NCI-H526 (cell line): ENCODE measurements at regions not wholly inside any gene's neighbourhood (a gene's known extent, or its start where the extent isn't known, plus 50 kb on each side); places are given as distances from the start of the nearest gene placed in this dataset.
"Not testable (repeated sequence)": the region's sequence is repeated elsewhere in the genome, so short reads cannot be mapped to it uniquely, and the experiment has no call there.

ENCODE experiments used
- DNase-seq, 2 experiments: peaks; one replicate each; lab custom pipeline; 2025; lab: John Stamatoyannopoulos, UW

DNA sequence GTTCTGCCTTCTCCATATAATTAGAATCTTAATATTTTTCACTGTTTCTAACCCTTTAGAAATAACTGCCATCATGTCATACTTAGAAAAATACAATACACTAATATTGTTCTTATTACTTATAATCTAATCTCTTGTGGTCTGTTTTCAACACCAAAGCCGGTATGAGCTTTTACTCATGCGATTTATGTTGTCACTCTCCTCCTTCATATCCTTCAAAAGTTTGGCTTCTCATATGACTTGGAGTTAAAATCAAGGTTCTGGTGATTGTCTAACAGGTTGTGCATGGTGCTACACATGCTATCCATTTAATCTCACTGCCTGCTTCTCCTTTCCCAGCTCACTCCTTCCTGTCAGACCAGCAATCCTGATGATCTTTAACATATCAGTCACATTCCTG is 1392.9 kb downstream of the ARAP2 start:
- no peak for DNase-seq

DNA sequence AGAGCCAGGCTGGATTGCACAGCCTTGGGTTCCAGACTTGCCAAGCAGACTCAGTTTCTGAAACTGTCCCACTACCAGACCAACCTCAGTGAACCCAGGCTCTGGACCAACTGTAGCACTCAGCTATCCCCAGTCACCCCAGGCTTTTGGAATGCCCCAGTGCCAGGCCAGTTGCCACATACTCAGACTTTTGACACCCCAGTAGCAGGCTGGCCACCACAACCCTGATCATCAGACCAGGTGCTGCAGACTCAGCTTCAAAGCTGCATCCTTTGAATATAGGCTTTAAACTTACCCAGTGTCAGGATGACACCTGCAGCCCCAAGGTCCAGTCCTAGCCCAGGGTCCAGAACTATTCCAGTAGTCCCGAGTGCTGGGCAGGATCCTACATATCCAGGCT is 1389.9 kb downstream of the ARAP2 start:
- no peak for DNase-seq

DNA sequence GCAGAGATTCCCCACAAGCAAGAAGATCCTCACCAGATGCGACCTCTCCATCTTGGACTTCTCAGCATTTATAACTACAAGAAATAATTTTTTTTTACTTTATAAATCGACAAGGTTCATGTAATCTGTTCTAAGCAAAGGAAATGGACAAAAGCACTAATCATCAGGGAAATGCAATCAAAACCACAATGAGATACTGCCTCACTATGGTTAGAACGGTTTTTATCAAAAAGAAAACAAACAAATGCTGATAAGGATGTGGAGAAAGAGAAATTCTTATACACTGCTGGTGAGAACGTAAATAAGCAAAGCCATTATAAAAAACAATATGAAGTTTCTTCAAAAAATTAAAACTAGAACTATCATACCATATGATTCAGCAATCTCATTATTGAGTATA is 1382.6 kb downstream of the ARAP2 start:
- no peak for DNase-seq

DNA sequence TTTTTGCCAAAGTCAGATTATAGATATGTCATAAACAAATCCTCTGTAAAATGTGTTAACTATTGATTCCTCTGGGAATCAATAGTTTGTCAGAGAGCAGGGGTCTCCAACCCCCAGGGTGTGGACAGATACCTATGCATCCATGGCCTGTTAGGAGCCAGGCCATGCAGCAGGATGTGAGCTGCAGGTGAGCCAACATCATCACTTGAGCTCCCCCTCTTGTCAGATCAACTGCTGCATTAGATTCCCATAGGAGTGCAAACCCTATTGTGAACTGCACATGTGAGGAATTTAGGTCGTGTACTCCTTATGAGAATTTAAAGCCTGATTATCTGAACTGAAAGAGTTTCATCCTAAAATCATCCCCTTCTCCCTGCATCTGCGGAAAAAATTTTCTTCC is 1365.4 kb downstream of the ARAP2 start:
- DNase-seq: peak in 1 of 2 experiments; percentile 2

DNA sequence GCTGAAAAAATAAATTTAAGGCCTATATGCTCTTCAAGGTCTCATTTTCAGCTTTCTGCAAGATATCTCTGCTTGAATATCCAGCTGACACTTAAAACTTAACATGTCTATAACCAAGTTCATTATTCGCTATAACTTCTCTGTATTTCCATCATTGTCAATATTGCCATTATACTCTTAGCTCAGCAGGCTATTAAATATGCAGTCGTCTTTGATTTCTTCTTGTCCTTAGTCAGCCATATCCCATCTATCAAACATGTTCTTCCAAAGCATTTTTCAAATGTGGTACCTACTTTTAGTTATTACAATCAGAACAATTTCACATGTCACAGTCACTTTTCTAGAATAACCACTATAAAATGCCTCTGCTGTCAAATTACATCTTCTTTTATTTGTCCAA is 1364.1 kb downstream of the ARAP2 start:
- DNase-seq: no peak

DNA sequence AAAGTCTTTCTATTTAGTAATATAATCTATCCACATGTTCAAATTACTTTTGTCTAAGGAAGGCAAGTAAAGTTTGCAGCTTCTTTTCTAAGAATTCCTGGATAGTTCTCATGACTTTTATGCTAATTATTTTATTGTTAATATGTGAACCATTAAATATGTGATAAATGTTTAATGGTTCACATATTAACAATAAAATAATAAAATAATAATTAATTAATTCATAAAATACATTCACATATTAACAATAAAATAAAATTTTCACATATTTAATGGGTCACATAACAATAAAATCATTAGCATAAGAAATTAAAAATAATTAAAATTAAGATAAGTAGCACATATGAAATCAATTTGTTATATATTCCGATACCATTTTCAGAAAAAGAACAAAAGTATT is 1352.4 kb downstream of the ARAP2 start:
- no peak for DNase-seq

DNA sequence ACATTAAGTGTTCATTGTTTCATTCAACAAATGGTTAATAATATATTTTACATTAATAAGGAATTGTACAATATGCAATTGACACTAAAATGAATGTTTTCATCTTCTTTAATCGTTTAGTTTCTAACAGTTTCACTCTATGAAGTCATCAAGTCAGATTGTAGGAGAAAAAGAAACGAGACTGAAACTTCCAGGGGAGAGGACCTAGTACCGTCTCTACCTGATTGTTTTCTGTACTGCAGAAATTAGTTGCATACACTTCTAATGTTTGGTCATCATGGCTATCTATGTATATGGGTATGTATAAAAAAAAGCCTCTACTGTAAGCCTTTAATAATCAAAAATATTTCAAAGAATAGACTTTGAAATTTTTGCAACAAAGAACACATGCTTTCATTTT is 1350.9 kb downstream of the ARAP2 start:
- DNase-seq: no peak

DNA sequence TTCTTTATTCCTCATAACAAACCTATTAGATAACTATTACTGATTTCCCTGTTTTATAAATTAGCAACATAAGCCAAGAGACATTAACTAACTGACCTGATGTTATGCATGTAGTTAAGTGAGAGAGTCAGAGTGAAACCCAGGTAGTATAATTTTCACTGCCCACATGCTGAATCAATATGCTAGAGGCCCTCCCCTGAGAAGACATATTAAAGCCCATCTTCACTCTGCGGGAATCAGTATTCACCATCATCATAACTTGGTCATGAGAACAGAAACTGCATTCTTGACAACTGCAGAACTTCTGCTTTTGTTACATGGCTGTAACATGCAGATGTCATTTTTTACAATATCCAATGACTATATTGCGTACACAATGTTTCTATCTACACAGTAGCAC is 1324.3 kb downstream of the ARAP2 start:
- DNase-seq: no peak

DNA sequence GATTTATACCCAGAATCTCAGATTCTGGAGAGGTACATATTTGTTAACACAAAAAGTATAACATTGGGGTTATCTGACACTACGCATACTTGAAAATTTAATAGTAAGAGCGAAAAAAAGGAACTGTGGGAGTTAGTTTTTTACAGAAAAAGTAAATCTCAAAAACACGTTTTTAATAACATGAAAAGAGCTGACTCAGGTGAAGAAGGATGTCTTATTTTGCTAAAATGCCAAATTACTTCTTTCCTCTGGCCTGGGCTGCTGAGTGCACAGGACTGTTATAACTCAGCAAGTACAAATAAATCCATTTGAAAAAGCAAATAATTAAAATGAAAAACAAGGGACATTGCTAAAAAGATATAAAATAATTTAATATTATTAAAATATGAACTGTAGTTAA is 1322.9 kb downstream of the ARAP2 start:
- DNase-seq: no peak

DNA sequence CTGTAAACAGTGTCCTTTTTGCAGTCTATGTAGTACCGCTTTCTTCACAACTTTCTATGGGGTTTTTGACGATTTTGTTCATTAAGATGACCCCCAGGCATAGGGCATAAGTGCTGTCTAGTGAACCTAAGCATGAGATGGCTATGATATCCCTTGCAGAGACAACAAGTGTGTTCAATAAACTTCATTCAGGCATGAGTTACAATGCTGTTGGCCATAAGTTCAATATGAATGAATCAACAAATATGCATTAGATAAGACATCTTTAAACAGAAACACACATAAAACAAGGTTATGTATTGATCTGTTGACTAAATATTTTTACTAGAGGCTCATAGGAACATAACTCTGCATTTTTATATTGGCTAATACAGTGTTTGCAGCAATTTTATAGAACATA is 1322.0 kb downstream of the ARAP2 start:
- no peak for DNase-seq

DNA sequence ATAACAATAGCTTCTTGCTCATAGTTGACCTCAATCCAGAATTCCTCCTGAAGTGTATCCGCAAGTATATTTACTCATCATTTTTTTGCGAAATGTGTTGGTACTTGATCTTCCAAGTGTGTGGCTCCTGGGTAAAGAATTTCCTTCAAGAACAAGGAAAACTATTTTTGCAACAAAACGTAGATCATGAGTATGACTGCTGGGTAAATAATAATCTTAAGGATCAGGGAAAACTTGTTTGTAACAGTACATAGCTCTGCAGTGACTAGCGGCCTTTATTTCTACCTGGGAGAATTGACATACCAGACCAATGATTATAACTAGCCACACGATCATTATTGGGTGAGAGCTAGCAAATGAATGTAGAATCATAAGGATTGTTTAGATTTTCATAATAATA is 1311.7 kb downstream of the ARAP2 start:
- no peak for DNase-seq

DNA sequence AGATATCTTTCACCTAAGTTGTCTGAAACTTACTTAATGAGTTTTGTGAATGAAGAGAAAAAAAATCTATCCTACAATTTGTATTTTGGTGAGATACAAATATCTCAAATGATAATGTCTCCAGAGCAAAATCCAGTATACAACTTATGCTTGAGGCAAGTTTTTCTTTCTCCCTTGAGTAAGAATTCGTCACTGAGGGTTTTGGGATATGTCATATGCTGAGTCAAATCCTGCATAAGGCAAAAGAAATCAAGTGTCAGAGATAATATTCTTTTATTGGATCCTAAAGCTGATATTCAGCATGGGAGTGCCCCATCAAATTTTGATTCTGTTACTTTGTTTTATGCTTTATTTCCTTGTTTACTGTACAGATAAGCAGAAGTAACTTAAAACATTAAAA is 1308.6 kb downstream of the ARAP2 start:
- no peak for DNase-seq

DNA sequence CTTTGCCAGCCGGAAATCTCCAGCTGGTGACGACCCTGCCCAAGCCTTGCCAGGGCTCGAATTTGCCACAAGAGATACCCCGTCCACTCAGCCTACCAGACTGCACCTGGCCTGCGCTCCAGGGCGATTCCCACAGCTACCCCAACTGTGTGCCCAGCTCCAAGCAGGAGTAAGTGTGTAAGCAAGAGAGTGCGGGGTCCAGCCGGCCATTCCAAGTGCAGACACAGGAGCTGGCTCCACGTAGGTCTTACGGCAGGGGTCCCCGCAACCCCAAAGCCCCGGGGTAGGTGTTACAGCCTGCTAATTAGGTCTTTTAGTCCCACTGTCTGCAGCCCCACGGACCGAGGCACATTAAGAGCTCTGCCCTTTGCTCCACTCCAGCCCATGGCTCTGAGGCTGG is 1305.2 kb downstream of the ARAP2 start:
- DNase-seq: no peak

DNA sequence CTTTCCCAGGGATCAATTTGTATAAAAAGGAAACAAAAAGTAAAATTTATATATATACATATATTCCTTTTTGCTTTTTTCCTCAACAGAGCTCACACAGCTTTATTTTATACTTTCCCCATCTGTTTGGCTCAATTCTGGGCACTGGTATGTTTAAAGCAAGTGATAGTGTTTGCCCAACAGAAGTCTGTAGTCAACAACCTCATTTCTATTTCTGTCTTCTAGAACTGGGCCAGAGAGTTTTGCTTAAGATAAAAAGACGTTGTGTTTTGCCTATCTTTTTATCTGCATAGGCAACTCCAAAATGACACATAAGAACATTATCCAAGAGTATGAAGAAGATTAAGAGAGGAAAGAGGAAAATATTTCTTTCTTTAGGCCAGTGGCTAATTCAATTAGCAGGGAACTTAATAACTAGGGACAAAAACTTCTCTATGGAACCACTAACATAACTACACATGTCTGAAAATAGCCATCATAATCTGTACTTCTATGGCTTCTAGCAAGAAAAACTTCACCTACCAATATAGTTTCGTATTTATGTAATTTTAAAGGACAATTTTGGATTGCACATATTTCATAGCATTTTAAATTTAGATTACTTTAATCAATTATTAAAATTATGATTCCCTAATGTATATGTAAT is 1300.5 kb downstream of the ARAP2 start:
- DNase-seq: no peak

DNA sequence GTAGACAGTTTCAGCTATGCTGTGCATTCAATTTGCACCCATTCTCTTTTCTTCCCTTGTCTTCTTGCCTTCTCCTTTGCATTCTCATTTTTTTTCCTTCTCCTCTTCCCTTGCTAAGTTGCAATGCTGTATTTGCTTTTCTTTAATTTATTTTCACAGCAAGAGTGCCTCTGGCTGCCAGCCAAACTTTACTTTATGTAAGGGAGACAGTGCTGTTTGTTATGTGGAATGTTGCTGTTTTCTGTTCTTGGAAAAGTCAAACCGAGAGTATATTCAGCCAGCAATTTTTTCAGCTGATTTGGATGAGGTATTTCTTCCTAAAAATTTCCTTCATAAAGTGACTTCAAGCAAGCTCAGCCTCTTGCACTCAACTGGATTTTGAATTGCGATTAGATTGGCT is 1293.4 kb downstream of the ARAP2 start:
- no peak for DNase-seq

DNA sequence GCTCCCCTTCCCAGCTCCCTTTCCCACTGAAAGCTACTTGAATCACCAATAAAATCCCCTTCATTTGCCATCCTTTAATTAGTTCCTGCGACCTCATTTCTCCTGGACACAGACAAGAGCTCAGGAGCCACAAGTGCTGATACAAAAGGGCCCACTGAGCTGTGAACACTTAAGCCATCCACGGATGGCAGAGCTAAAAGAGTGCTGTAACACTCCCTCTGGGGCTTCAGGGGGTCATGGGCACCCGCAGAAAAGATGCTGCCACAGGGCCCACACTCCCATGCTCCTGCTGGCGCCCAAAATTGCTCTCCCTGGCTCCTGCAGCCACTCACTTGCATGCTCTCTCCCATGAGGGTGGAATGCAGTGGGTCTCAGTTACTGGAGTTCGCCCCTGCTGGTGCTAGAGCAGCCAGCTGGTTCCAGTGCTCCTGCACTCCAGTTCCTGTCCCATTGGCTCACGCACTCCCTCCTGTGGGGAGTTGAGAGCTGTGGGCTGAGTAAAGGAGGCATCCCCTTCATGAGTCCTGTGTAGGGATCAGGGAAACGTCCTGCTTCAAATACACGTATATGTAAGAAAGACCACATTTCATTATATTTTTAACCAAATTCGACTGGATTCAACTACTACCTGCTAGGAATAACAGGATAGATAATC is 1291.0 kb downstream of the ARAP2 start:
- DNase-seq: peak in 1 of 2 experiments; percentile 50

DNA sequence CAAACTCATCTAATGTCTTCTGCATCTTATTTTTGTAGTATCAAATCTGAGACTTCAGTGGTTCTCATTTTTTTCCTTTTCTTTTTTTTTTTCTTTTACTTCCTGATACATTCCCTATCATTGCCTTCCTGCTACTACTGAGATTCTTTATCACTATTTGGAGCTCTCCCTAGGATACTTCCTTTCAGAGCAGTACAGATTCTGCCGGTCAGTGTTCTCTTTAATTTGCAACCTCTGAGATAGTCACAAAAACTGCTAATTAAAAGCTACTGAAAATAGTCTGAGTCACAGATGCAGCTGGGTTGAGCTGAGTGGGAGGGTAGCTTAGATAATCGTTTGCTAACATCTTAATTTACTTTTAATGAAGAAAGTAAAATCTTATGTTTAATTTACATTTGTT is 1279.7 kb downstream of the ARAP2 start:
- no peak for DNase-seq

DNA sequence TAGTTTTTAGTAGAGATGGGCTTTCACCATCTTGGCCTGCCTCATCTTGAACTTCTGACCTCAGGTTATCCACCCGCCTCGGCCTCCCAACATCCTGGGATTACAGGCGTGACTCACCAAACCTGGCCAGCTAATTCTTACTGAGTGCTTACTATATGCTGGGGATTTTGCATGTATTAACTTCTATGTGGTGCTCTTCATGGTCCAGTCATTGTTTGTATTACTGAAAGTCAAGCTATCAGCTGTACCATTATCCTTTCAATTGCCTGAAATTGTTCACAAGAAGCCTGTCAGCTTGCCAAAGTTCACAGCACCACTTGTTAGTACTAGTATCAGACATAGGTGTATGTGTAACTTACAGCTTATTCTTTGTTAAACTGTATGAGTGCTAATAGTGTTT is 1272.1 kb downstream of the ARAP2 start:
- DNase-seq: no peak

DNA sequence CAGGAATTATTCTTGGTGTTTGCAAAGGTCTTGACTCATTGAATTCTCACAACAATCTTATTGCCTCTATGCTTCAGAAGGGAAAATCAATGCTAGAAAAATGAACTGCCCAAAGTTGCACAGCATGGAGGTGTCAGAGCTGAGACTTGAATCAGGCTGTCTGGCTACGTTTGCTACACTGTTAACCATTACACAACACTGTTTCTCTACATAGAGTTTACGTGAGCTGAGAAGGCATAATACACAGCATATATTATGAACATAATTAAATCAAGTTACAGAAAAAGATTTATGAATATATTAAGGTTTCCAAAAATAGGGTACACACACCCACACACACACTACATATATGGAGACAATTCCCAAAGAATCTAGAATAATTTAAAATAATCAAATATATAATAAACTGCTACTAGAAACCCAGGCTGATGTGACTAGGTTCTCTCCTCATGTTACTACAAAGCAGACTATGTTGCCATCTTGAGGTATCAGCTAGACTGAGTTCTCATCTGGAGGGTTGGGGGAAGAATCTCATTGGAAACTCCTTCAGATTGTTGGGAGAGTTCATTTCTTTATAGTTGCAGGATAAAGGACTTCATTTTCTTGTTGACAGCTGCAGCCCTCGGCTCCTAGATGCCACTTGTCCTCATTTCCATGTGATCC is 1270.5 kb downstream of the ARAP2 start:
- no peak for DNase-seq

DNA sequence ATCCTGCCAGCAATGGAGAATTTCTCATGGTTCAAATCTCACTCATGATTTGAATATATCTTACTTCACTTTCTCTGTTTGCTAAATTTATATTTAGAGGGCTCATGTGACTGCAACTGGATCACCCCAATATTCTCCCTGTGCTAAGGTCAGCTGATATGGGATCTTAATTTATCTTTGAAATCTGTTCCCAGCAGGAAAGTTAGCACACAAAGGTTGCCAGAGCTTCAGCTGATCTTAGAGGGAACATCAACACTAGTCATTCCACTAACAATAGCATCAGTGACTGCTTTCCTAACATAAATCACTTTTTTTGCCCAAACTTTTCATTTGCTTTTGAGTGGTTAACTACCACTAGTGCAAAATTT is 1270.0 kb downstream of the ARAP2 start:
- DNase-seq: no peak

DNA sequence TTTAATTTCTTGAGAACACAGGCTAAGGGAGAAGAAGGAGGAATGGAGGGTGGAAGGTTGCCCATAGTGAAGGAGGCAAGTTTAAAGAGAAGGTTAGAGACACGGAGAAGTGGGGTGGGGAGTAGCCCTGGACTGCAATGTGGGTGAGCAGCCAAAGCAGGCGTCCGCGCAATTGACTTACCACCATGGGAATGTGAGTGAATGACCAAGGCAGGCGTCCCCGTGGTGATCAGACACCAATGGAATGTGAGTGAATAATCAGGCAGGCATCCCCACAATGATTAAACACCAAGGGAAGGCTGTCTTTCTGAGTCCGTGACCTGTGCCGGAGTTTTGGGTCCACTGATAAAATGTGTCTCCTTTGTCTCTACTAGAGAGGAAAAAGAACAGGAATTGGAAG is 1223.1 kb downstream of the ARAP2 start:
- not testable (repeated sequence) for DNase-seq

DNA sequence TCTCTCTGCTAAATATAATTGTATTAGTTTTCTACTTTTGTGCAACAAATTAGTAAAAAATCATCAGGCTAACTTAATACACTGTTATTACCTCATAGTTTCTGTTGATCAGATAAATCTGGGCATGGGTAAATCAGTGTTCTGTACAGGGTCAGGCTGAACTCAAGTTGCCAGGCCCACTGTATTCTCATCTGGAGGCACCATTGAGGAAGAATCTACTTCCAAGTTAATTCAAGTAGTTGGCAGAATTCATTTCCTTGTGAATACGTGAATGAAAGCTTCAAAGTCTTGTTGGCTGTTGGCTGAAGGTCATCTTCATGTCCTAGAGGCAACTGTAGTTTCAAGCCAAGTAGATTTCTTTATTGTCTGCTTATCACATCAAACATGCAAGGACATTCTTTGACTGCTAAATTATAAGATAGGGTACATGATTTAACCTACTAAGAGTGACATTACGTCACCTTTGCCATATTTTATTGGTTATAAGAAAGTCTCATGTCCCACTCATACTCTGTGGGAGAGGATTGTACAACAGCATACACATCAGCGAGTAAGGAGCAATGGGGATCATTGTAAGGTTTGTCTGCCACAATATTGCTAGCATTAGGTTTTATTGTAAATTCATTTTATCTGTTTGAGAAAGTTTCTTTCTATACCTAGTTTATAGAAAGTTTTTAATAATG is 1219.0 kb downstream of the ARAP2 start:
- no peak for DNase-seq
